D721Med (cell line): ENCODE measurements at regions not wholly inside any gene's neighbourhood (a gene's known extent, or its start where the extent isn't known, plus 50 kb on each side); places are given as distances from the start of the nearest gene placed in this dataset.

Experiments used
- DNase-seq: peaks from one replicate; pipeline ENCODE4 v3.0.0; 2011; ENCODE audit warnings: low spot score; ENCODE audit not compliant: insufficient read length
- FAIRE-seq: peaks from 2 replicates; lab custom pipeline; 2011; peaks lifted over from hg19 to GRCh38; lab: Jason Lieb, UNC
- CTCF ChIP-seq: IDR thresholded peaks from 2 replicates; pipeline ENCODE4 v1.5.1; 2012; ENCODE audit warnings: mild to moderate bottlenecking, control low read depth; ENCODE audit not compliant: insufficient read depth; ENCODE audit errors: missing control alignments

- FAIRE-seq = no peak
These were observed 1598.8 kb downstream of the PCDH7 start for GRCh38 chr4:32318926-32319325.

DNA sequence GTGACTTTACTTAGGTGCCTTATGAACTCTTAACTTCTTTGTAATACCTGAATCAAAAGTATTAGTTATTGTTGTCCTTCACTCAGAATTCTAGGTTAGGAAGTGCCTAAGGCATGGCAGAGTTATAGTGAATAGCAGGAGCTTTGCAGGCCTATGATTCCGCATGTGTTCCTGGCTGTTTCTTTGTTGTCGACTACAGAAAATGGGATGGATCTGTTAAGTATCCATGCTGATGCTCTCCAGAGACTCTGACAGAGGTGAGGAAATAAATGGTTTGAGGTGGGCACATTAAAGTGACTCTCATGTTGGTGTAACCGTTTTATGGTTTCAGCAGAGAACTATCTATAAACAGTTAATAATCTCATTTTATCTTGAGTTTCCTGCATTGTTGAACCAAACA, 1601.3 kb downstream of the PCDH7 start:
- TF ChIP-seq CTCF = no peak
- DNase-seq = no peak
- FAIRE-seq = no peak

More at GRCh38 chr4:32318926-32319325, 1598.8 kb downstream of the PCDH7 start:
- TF ChIP-seq CTCF = no peak
- DNase-seq = no peak

GRCh38 chr4:32334759-32335158, 1614.6 kb downstream of the PCDH7 start:
- FAIRE-seq (no peak), DNase-seq (no peak)
- no peak for TF ChIP-seq CTCF

DNA sequence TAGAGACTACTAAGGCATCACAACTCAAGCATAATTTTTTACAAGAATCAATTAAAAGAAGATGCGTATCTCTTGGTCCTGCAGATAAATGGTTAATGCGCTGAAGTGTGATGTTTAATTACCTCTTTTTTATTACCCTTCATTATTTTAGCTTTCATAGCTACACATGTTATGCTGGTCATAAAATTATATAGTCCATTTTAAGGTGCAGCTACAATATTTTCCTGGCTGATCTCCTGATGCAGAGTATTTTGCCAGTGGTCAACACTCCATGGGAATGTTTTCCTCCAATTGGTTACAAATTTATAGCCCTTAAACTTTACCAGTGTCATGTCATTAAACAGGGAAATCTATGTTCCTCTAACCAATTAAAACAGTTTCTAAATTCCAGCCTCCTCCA, 1617.2 kb downstream of the PCDH7 start:
- TF ChIP-seq CTCF = no peak
- FAIRE-seq = no peak
- no peak for DNase-seq

DNA sequence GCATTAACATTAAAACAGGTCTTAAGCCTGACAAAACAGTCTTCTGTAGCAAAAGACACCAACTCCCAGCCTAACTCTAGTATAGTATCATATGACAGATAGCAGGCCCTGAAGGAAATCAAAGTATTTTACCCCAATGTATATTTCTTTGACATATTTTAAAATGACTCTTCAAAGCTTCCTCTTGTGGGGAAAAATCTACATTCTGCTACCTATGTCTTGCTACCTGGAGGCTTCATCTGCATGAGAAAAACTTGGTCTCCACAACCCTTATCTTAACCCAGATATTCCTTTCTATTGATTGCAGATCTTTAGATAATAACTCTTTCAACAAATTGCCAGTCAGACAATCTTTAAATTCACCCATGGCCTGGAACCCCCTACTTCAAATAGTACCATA, 1620.4 kb downstream of the PCDH7 start:
- no peak for TF ChIP-seq CTCF
- FAIRE-seq = no peak
- DNase-seq = no peak

DNA sequence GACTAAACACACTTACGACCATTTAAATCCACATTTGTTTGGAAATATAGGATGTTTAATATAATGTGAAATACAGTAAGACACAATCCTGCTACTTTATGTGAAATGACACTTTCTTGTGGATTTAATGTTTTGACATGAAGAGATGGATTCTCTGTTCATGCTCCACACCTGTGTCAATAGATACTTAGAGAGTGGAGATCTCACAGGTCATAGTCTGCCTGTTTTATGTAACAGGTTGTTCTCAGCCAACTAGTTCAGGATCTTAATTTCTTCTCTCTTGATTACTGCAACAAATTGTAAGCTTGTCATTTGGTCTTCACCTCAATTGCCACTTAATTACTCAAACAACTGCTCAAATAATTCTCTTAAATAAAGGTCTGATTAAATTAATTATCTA, 1621.2 kb downstream of the PCDH7 start:
- FAIRE-seq = no peak
- no peak for TF ChIP-seq CTCF
- no peak for DNase-seq

- TF ChIP-seq CTCF = no peak
- no peak for DNase-seq
- FAIRE-seq = peak; percentile 6
These were observed 1621.9 kb downstream of the PCDH7 start for GRCh38 chr4:32342054-32342453.
